GM21360 (cell line): ENCODE measurements at regions not wholly inside any gene's neighbourhood (a gene's known extent, or its start where the extent isn't known, plus 50 kb on each side); places are given as distances from the start of the nearest gene placed in this dataset.
"Not testable (repeated sequence)": the region's sequence is repeated elsewhere in the genome, so short reads cannot be mapped to it uniquely, and the experiment has no call there.

Experiments used
- ATAC-seq: cut with Tn5 transposase; IDR thresholded peaks from one replicate; pipeline ENCODE4 v1.9.1; 2021; ENCODE audit warnings: mild to moderate bottlenecking, moderate library complexity; ENCODE audit not compliant: unreplicated experiment

DNA sequence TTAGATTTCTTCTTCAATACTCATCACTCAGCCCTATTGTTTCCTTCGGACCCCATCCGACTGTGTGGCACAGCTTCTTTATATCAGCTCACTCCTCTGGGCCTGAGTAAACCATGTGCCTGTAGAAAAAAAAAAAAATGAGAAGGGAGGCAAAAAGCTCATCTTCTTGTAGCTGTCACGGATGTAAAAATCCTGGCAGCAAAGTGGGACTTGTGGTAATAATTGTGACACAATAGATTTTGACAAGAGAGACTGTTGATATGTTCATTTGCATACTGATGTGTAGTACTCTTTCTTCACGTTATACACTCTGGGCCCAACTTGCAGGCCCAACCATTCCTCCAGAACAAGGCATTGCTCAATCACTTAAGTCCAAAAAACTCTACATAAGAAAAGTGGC lies 270.0 kb upstream of the SMIM21 start:
- no peak for ATAC-seq

DNA sequence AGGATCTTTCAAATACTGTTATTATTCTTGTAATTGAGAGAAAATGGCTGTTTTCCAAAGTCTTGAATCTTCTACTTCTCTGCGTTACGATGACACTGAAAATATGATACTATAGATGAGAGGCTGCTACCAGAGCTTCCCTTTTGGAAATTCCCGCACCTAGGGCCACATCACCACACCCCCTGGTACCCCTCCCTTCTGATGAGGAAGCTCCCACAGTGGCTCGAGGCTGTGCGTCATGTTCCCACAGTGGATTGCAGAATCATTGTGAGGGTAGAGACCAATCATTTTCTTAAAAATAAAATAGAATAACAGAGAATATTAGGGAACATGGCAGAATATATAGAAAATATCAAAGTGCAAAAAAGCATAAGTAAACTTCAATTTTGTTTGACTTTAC lies 268.9 kb upstream of the SMIM21 start:
- ATAC-seq = no peak

DNA sequence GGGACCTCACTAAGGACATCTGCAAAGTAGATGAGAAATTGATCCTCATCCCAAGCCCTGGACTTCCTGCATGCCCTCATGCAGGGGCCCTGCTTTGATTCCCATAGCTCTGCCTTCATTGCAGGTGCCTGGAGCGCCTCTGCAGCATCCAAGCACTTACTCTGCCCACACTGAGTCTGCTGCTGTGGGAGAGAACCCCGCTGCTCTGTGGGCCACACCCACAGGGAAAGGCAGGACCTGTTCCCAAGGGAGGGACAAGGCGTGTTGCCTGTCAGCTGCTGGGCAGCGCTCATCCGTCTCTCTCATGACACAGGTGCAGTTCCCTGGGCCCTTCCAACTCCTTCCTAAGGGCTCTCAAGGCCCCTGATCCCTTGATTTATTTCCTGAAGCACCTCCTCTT lies 266.8 kb upstream of the SMIM21 start:
- ATAC-seq = no peak

DNA sequence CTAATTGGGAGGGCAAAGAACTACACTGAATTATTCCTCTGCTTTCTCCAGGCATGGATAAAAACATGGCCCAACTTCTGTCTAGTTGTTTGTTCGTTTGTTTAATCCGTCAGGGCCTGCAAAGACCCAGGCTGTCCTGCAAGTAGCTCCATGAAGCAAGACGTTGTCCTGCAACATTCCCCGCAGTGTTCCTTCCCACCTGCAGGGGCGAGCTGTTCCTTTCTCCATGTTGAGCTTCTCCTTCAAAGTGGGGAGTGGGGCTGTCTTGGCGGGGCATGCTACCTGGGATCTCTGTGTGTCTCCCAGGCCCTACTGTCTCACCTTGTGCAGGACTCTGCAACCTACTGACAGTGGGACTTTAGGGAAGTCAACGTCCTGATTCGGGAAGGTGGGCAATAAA lies 264.0 kb upstream of the SMIM21 start:
- ATAC-seq = no peak

DNA sequence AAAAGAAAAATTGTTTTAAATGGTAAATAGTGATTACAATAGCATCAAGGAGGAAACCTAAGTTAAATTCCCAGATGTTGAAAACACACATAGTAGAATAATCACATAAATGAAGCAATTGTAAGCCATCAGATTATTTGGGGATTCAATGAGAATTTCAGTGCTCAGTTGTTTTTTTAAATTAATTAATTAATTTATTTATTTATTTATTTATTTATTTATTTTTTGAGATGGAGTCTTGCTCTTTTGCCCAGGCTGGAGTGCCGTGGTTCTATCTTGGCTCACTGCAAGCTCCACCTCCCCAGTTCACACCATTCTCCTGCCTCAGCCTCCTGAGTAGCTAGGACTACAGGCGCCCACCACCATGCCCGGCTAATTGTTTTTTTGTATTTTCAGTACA lies 262.8 kb upstream of the SMIM21 start:
- ATAC-seq = not testable (repeated sequence)

DNA sequence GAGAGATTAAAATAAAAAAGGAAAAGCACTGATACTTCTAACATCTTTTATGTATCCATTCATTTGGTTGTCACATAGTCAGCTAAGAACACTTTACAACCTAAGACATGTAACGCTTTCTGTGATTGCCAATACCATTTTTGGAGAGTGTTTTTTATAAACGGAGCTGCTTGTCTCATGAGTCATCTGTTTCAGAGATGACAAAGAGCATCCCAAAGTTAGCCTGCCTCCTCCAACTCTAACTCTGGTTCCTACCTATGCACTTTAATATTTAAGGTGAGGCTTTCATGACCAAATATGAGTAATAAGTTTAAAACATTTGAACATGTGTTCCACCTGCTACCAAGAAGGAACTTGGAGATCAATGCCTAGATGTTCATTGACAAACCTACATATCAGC lies 260.1 kb upstream of the SMIM21 start:
- no peak for ATAC-seq

DNA sequence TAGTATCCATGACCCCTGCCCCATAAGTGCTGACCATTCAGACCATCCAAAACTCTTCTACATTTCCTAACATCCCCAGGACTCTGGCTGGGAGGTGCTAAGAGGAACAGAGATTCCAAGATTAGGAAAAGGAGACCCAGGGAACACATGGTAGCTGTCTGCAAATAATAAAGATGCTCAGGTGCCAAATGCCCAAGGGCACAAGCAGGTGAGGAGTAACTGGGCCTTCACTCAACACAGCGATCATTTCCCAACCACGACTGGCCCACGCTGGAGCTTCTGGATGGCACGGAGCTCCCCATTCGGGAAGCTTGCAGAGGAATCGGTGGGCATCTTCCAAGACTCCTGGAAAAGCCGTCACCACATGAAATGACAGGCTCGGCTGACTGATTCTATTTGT lies 255.9 kb upstream of the SMIM21 start:
- ATAC-seq = no peak

DNA sequence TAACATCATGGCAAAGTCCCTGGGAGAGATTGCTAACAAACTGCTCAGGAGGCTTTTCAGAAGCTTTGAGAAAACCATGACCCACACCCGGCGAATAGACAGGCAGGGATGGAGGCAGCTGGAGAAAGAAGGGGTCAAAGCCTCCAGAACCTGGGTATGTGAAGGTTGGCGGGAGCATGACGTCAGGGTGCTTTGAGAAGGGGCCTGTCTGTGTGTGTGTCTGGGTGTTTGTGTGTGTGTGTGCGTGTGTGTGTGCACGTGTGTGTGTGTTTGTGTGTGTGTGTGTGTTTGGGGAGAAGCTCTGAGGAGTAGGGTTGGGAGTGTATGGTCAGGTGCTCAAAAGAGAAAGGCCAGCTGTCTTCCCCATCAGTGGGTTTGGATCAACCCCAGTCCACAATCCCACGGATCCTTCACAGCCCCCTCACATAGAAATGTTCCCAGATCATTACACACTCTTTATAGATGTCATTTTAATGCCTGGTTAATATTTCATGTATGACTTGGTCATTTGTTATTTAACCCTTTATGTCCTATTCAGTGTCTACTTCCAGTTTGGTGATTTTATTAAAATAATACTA lies 254.1 kb upstream of the SMIM21 start:
- no peak for ATAC-seq

DNA sequence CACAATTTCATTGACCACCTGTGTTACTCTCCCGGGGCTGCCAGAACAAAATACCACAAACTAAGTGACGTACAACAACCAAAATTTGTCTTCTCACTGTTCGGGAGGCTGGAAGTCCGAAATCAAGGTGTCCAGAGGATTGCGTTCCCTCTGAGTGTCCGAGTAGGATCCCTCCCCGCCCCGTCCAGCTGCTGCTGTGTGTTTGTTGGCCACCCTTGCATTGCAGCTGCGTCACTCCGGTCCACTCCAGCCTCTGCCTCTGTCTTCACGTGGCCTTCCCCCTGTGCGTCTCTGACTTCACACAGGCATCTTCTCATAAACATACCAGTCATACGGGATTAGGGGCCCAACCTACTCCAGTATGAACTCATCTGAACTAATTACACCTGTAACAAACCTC lies 251.8 kb upstream of the SMIM21 start:
- no peak for ATAC-seq

DNA sequence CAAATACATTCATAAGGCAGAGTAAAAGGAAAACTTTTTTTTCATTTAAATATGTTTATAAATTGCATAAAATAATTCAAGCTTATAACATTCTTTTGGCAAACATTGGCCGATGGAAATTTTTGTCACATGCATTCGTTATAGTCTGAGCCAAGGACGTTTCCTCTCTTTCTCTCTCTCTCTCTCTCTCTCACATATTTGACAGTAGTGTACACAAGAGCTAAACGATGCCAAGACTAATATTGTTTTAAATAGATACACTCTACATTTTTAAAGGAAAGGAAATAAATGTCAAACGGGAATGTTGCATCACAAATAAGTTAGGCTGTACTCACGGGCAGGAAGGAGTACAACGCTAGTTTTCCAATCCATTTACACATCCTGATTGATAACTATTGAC lies 251.1 kb upstream of the SMIM21 start:
- no peak for ATAC-seq

DNA sequence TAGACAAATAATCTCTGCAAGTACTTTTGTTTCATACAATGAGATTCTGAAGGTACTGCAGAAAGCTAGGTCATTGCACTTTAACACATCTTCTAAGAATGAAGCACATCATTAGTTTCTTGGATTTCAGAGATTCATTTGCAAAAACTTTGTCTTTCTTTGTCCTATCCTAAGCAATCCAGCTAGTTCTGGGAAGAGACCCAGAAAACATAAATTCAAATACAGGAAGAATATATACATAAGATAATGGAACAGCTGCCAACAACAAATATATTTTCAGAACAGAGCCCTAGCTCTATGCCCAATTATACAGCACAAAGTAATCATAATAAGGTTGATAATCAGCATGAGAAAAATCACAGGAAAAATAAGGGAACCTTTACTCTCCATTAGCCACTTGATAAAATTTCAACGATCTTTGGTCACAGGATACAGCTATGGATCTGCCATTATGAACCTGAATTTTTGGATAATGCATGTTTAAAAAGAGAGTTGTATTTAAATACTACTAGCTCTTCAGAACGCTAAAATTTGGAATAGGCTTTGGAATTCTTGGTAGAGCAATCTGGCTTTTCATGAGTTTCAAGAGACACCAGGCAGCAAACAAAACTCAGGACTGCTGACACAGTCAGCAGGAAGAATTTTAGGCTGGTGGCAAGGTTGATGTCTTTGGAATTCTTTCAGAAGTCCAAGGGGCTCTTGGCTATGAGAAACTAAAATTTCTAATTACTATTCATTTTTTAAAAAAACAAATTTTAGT lies 250.4 kb upstream of the SMIM21 start:
- no peak for ATAC-seq

DNA sequence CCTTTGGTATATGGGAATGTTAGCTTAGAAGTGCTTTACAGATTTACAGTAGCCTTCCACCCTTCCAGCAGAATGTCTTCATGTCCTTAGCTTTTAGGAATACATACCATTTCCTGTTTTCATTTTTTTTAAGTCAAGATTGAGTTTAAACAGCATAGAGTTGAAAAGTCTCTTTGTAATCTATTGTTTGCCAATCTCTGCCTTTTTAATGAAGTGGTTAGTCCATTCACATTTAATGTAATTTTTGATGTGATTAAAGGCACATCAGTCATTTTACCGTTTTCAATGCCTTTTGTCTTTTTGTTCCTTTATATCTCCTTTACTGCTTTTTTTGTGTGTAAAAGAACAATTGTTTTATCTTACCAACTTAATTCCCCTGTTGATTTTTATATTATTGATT lies 233.4 kb upstream of the SMIM21 start:
- no peak for ATAC-seq

DNA sequence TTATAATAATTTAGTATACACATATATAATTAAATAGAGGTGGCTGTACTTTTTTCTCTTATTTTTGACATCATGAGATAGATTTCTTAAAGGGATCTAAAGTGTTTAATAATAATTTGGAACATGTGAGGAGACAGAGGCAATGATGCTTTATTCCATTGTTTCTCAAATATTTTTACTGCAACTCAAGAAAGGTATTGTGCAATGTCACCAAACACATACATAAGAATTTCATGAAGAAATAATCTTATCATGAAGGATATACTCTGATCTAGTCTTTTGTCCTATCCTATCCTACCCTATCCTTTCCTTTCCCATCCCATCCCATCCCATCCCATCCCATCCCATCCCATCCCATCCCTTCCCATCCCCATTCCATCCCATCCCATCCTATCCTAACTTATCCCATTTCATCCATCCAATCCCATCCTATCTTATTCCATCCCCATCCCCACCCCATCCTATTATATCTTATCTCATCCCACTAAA lies 232.1 kb upstream of the SMIM21 start:
- no peak for ATAC-seq

DNA sequence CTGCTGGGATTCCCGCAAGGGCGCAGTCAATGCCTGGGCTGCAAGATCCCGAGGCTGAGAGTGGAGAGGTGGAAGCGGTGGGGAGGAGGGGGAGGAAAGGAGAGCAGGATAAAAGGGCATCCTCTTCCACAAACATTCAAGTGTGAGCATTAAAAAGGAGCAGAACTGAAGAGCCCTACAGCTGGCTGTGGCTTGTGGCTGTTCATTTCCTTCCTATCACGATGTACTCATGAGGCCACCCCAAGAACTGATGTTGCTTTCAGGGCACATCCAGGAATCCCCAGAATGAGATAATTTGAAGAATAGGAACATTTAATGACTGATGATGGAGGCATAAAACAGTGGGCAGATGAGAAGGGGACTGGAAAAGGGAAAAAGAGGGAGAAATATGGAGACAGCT lies 230.8 kb upstream of the SMIM21 start:
- no peak for ATAC-seq

DNA sequence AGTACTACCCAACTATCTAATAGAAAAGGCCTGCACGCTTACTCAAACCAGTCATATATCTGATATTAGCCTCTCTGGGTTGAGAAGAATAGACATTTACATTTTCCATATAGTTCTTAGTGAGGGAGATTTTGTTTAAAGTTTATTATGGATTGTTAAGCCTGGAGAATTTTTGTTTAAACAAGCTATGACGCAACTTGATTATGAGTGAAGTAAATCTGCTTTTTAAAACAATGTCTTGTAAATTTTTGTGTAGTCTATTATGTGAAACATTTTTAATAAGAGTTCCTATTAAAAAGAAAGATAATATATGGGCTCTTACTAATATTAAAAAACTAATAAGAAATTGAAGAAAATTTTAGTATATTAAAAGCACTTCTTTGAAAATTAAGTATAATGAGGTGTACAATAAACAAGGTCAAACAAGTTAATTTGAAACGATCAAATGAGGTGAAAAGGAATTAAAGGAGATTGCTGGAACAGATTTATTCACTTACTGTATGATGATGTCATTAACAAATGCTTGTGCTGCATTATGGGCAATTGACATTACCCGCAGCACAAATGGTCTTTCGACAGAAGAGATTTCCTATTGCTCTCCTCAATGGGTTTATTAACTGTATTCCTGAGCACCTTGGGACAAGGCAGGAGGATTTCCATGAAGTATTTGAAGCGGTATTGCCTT lies 229.2 kb upstream of the SMIM21 start:
- ATAC-seq = no peak

DNA sequence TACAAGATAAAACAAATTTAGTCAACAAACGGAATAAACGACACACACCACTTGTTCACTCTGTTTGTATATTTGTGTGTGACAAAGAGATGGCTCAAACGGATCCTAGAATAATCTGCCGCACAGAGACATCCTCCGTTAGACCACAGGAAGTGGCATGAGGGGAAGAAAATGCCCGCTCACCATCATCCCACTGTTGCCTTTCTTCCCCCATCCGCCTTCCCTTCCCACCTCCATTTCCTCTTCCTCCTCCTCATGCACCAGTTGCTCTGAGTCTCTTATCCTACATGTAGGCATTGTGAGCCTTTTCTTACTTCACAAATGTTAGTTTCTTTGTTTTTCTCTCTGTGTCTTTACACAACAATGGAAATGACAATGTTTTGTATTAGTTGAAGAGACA lies 228.5 kb upstream of the SMIM21 start:
- ATAC-seq = no peak

DNA sequence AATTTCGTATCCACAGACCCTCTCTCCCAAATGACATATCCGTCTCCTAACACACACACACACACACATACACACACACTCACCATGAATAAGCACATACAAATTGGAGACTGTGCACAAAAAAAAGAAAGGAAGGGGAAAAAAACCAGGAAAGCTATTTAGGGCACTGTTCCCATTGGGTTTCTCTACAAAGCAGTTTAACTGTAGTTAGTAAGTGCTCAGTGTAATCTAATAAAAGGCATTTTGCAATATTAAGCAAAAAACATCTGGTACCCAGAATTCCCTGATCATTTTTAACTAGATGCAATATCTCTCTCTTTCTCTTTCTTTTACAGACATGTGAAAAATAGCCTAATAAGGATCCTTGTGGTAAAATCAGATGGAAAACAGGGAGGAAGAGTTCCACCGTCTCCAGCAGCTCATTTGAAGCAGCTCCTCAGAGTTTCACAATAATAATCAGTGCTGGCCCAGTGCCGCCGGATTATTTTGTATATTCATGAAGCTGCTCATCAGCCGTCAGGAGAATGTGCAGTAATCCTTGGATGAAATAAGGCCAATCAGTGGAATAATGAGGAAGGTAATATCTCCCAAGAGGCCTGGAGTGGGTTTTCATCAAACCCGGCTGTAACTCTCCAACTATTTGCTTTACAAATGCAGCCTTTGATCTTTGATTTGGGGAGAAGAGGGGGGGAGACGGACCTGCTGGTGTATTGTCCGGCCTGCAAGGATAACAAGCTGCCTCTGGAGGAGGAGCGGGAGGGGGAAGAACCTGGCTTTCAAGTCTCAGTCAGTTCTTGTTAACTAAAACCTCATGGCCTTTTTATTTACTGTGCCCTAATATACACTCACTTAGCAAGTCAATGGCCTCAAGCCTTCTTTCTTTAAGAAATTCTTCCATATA lies 227.6 kb upstream of the SMIM21 start:
- no peak for ATAC-seq

DNA sequence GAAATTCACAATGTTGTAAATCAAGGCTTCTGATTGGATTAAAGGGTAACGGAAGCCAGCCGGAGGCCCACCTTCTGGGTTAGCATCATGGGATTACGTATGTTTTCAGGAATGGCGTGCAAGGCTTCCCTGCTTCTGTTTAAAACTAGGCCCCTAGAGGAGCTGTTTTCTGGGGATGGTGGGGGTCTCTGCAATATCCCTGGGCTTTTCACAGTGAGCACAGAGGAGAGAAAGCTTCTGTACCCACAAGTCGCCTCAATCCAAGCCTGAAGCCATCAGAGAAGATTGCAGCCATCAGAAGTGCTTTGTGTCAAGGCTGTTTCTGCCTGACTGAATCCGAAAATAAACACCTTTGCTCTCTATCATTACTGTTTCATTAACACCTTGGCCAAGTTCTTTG lies 226.9 kb upstream of the SMIM21 start:
- no peak for ATAC-seq

DNA sequence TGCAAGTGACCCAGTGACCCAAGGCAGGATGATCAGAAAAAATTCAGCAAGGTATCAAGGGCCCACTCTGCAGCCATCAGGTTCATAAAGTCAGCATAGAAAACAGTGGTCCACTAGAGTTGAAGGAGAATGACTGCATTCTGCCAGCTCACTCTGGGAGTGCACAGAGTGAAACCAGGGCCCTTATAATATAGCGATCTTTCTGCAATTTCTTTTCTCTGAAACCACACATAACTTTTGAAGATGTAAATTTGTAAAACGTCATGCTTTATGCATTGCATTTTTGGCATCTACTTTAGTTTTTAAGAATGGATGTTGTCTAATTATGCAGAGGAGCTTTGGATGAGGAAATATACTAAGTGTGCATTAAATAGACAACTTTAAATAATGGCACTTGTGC lies 225.0 kb upstream of the SMIM21 start:
- no peak for ATAC-seq

DNA sequence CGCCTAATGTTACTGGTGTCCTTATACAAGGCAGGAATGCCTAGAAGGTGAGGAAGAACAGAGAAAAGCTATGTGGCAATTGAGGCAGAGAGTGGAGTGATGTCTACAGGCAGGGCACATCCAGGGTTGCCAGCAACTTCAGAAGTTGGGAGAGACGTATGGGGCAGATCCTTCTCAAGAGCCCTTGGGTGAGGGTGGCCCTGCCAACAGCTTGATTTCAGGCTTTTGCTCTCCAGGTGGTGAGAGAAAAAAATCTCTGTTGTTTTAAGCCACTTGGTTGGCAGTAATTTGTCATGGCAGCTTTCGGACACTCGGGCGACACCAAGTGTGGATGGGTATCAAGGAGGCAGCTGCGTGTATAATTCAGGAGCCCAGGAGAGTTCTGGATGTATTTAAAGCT lies 217.4 kb upstream of the SMIM21 start:
- no peak for ATAC-seq

DNA sequence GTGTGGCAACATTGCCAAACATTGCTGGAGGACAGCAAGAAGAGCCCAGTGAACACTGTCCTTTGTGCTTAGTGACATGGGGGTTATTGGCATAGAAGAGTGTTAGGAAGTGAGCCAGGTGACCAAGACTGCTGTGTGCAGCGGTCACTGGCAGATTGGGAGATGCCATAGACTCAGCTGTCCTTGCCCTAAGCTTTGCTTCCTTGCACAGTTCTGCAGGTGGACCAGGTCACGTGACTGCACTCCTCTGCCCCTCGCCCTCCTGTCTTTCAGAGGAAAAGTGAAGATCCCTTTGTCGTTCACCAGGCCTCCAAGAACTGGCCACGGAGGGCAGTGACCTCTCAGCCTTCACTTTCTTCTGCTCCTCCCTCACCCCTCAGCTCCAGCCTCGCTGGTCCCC lies 215.6 kb upstream of the SMIM21 start:
- ATAC-seq = no peak
